SK-N-SH (cell line): ENCODE measurements at regions not wholly inside any gene's neighbourhood (a gene's known extent, or its start where the extent isn't known, plus 50 kb on each side); places are given as distances from the start of the nearest gene placed in this dataset.

ENCODE experiments used
- CTCF ChIA-PET: fragments of 300-600, 350-600 bp; formaldehyde crosslinking; extraction: SDS; loops from one replicate; lab custom pipeline; 2021; lab: Yijun Ruan, JAX
- POLR2A ChIA-PET: fragments of 350-600 bp; sonication (Branson Sonifier 250); formaldehyde crosslinking; extraction: SDS; loops from one replicate; lab custom pipeline; 2020; ENCODE audit warnings: antibody characterized with exemption, inconsistent platforms; lab: Yijun Ruan, JAX
- DNase-seq: peaks from one replicate; pipeline ENCODE4 v3.0.0; 2012
- H2AFZ ChIP-seq: fragments of 200-600 bp; sonication (generic); 2 replicates; pipeline ENCODE4 v1.8.1; 2016; ENCODE audit warnings: antibody characterized with exemption, mild to moderate bottlenecking, low read depth
- H3F3A ChIP-seq: fragments of 200-600 bp; sonication (generic); replicated peaks from 2 replicates; pipeline ENCODE3; 2016; ENCODE audit warnings: antibody characterized with exemption, mild to moderate bottlenecking; ENCODE audit not compliant: insufficient read depth
- H3K27ac ChIP-seq, 2 experiments: fragments of 200-500 bp in 1 of 2; fragments of 200-600 bp in 1 of 2; sonication (Bioruptor generic) in 1 of 2; sonication (generic), shearing (Covaris generic) in 1 of 2; 2 replicates each; pipeline versions ENCODE4 v1.5.1 to v1.6.1; 2014 to 2016; ENCODE audit warnings: low read depth in 2 of 2, inconsistent platforms in 1 of 2, low read length in 1 of 2, mild to moderate bottlenecking in 1 of 2, mixed read lengths in 1 of 2
- H3K27me3 ChIP-seq: fragments of 200-600 bp; sonication (generic), shearing (Covaris generic); 2 replicates; pipeline ENCODE4 v1.6.1; 2016; ENCODE audit warnings: mixed run types; ENCODE audit not compliant: insufficient read depth
- H3K36me3 ChIP-seq, 2 experiments: fragments of 200-500 bp in 1 of 2; fragments of 200-600 bp in 1 of 2; sonication (Bioruptor generic) in 1 of 2; sonication (generic) in 1 of 2; replicated peaks in 1 of 2; 2 replicates each; pipeline versions ENCODE3 to v1.5.1; 2014 to 2016; ENCODE audit warnings: low read length in 1 of 2, mild to moderate bottlenecking in 1 of 2; ENCODE audit not compliant: insufficient read depth in 2 of 2, control insufficient read depth in 1 of 2
- H3K4me1 ChIP-seq, 2 experiments: fragments of 200-500 bp in 1 of 2; fragments of 200-600 bp in 1 of 2; sonication (Bioruptor generic) in 1 of 2; sonication (generic), shearing (Covaris generic) in 1 of 2; 2 replicates each; pipeline versions ENCODE4 v1.5.1 to v1.6.1; 2014 to 2016; ENCODE audit warnings: low read depth in 1 of 2, low read length in 1 of 2, mixed run types in 1 of 2; ENCODE audit not compliant: insufficient read depth in 2 of 2, control insufficient read depth in 1 of 2
- H3K4me2 ChIP-seq: fragments of 200-600 bp; sonication (generic), shearing (Covaris generic); 2 replicates; pipeline ENCODE4 v1.6.1; 2017; ENCODE audit warnings: mixed run types
- H3K4me3 ChIP-seq, 2 experiments: fragments of 200-500 bp in 1 of 2; fragments of 200-600 bp in 1 of 2; sonication (Bioruptor generic) in 1 of 2; sonication (generic), shearing (Covaris generic) in 1 of 2; 2 replicates each; pipeline versions ENCODE4 v1.5.1 to v1.8.1; 2014 to 2016; ENCODE audit warnings: low read depth in 2 of 2, inconsistent platforms in 1 of 2, low read length in 1 of 2, mild to moderate bottlenecking in 1 of 2, mixed read lengths in 1 of 2, moderate library complexity in 1 of 2
- H3K79me2 ChIP-seq: fragments of 200-600 bp; sonication (generic); 2 replicates; pipeline ENCODE4 v1.8.1; 2017; ENCODE audit warnings: mild to moderate bottlenecking; ENCODE audit not compliant: insufficient read depth
- H3K9ac ChIP-seq: fragments of 200-600 bp; sonication (generic); 2 replicates; pipeline ENCODE4 v1.6.1; 2017; ENCODE audit warnings: mixed run types
- H3K9me2 ChIP-seq: fragments of 200-600 bp; sonication (generic); 2 replicates; pipeline ENCODE4 v1.6.1; 2017; ENCODE audit warnings: mixed run types
- H3K9me3 ChIP-seq: fragments of 200-600 bp; sonication (generic); 2 replicates; pipeline ENCODE4 v1.6.1; 2017; ENCODE audit warnings: mixed run types, mild to moderate bottlenecking, moderate library complexity
- H4K20me1 ChIP-seq: fragments of 200-600 bp; sonication (generic); 2 replicates; pipeline ENCODE4 v1.6.1; 2017; ENCODE audit warnings: mild to moderate bottlenecking, mixed run types; ENCODE audit not compliant: insufficient read depth
- ELF1 ChIP-seq: IDR thresholded peaks from 2 replicates; pipeline ENCODE4 v1.4.0; 2012
- FOXJ3 ChIP-seq: sonication (generic); formaldehyde crosslinking; IDR thresholded peaks from 2 replicates; pipeline ENCODE4 v1.5.1; 2020; ENCODE audit warnings: mild to moderate bottlenecking, missing genetic modification reagents
- GABPA ChIP-seq: IDR thresholded peaks from 2 replicates; pipeline ENCODE4 v1.4.0; 2012; ENCODE audit warnings: low read depth, mild to moderate bottlenecking
- JUND ChIP-seq: IDR thresholded peaks from 2 replicates; pipeline ENCODE4 v1.4.0; 2012
- MXI1 ChIP-seq: IDR thresholded peaks from 2 replicates; pipeline ENCODE4 v1.6.1; 2012; ENCODE audit warnings: mild to moderate bottlenecking, low read depth, low read length, improper control_type of control experiment
- POLR2AphosphoS5 ChIP-seq: IDR thresholded peaks from 2 replicates; pipeline ENCODE4 v1.6.1; 2012; ENCODE audit warnings: low read depth, low read length
- RXRA ChIP-seq: IDR thresholded peaks from 2 replicates; pipeline ENCODE4 v1.4.0; 2012; ENCODE audit warnings: low read depth, mild to moderate bottlenecking, borderline replicate concordance
- SIN3A ChIP-seq: IDR thresholded peaks from 2 replicates; pipeline ENCODE4 v1.6.1; 2012; ENCODE audit warnings: low read depth, mild to moderate bottlenecking, low read length, moderate library complexity, borderline replicate concordance
- TAF1 ChIP-seq: IDR thresholded peaks from 2 replicates; pipeline ENCODE4 v1.6.1; 2012; ENCODE audit warnings: low read depth, mild to moderate bottlenecking, low read length, moderate library complexity, borderline replicate concordance
- TCF12 ChIP-seq: IDR thresholded peaks from 2 replicates; pipeline ENCODE4 v1.4.0; 2012
- TEAD4 ChIP-seq: IDR thresholded peaks from 2 replicates; pipeline ENCODE4 v1.4.0; 2012; ENCODE audit warnings: mild to moderate bottlenecking, borderline replicate concordance; ENCODE audit not compliant: insufficient read depth
- USF2 ChIP-seq: fragments of 150-350 bp; IDR thresholded peaks from 2 replicates; pipeline ENCODE4 v1.6.1; 2017; ENCODE audit warnings: antibody characterized with exemption, low read length, low read depth, borderline replicate concordance
- YY1 ChIP-seq: IDR thresholded peaks from 2 replicates; pipeline ENCODE4 v1.4.0; 2012; ENCODE audit warnings: low read depth, mild to moderate bottlenecking
- WGBS: methylation state at CpG from one replicate; pipeline ENCODE4 v1.1.6; 2017; ENCODE audit warnings: low lambda C conversion rate; 5-methylcytosine and 5-hydroxymethylcytosine counted together
- TF ChIP-seq, protein P1 (sequence below): IDR thresholded peaks from 2 replicates; pipeline ENCODE4 v1.4.0; 2012; ENCODE audit warnings: low read depth

- peak; percentile 80 for DNase-seq
- TF ChIP-seq GABPA (peak; percentile 85), POLR2AphosphoS5 (peak; percentile 79; the same call in 1 of the 2 replicates), FOXJ3 (CRISPR knock-in tag) (peak; percentile 45; the same call in 1 of the 2 replicates), USF2 (no peak), MXI1 (peak; percentile 77), ELF1 (peak; percentile 74; the same call in 1 of the 2 replicates), SIN3A (peak; percentile 68; the same call in 1 of the 2 replicates), TCF12 (peak; percentile 38; the same call in 1 of the 2 replicates), RXRA (no peak), TEAD4 (no peak), YY1 (0 out of 2 replicates have a peak, but pooled peaks have one; percentile 26), TAF1 (peak; percentile 64; the same call in 1 of the 2 replicates)
- TF ChIP-seq, protein P1, sequence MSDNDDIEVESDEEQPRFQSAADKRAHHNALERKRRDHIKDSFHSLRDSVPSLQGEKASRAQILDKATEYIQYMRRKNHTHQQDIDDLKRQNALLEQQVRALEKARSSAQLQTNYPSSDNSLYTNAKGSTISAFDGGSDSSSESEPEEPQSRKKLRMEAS: peak; percentile 57
- H3K4me2 ChIP-seq: peak overlapping the region; percentile 86
- H3K79me2 ChIP-seq: no peaks in the 10 kb centered on the region
- H3K9me2 ChIP-seq: no peaks in the 10 kb centered on the region
- H3K36me3 ChIP-seq: no peaks in the 10 kb centered on the region
- peaks cover 11 to 14% of the 10 kb centered on the region in 2 experiments; a peak in 3 of 4 replicates for H3K4me1 ChIP-seq
- no peaks in the 10 kb centered on the region for H3K9me3 ChIP-seq
- POLR2A ChIA-PET: interaction anchor here (0.9 to 1.7 kb wide), 4 partner anchors 9 to 188 kb away, joined by 3 to 6 read pairs (median 5); partner anchors contain the start of gene ZSCAN12
- H3K27ac ChIP-seq: peak overlapping the region in 1 of 2 experiments; percentile 89; a peak in 3 of 4 replicates
- WGBS: 2% methylated on average over 34 of the region's 42 CpGs
- H3K9ac ChIP-seq: peak overlapping the region; percentile 48
- CTCF ChIA-PET: interaction anchor here (0.6 to 3.9 kb wide), 3 partner anchors 20 to 1866 kb away, joined by 3 to 21 read pairs (median 5); no protein-coding TSS in a partner anchor
- H3F3A ChIP-seq: no peaks in the 10 kb centered on the region
- peak overlapping the region; percentile 66 to 90 for H3K4me3 ChIP-seq
- no peaks in the 10 kb centered on the region for H3K27me3 ChIP-seq
- no peaks in the 10 kb centered on the region for H4K20me1 ChIP-seq
- H2AFZ ChIP-seq: peak overlapping the region; percentile 98
Measured at GRCh38 chr6:28586962-28587745, 61.5 kb downstream of the GPX5 start.

DNA sequence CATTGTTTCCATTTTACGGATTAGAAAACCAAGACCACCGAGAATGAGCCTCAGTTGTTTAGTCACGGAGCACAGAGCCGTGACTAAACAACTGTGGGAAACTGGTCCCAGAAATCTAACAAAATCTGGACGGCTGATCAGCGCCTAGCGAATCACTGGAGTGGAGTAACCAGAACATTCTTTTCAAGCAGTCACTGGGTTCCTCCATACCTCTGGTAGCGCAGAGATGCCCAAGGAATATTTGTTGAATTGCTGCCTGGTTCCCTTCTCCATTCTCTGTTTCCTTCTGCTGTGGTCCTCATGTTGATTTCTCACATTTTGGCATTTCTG, 62.0 kb downstream of the GPX5 start:
- Histone ChIP-seq H4K20me1 (no peaks in the 10 kb centered on the region), H3K27me3 (no peaks in the 10 kb centered on the region), H3K9me2 (no peaks in the 10 kb centered on the region), H2AFZ (peak overlapping the region; percentile 98), H3F3A (no peaks in the 10 kb centered on the region), H3K4me2 (peak overlapping the region; percentile 86), H3K27ac (peak overlapping the region in 1 of 2 experiments; percentile 89; a peak in 2 of 4 replicates), H3K36me3 (no peaks in the 10 kb centered on the region), H3K4me3 (peak overlapping the region; percentile 66 to 90), H3K9ac (peak overlapping the region; percentile 48; the same call in 1 of the 2 replicates), H3K79me2 (no peaks in the 10 kb centered on the region), H3K4me1 (peaks cover 11 to 14% of the 10 kb centered on the region in 2 experiments; a peak in 3 of 4 replicates), H3K9me3 (no peaks in the 10 kb centered on the region)
- TF ChIP-seq JUND (no peak), YY1 (no peak), TEAD4 (no peak), SIN3A (no peak)
- 19% methylated on average over 8 of the region's 8 CpGs for WGBS
- CTCF ChIA-PET: interaction anchor here (1.4 kb wide), 1 partner anchor 19 kb away, joined by 5 read pairs; no protein-coding TSS in a partner anchor
- no peak for DNase-seq
- POLR2A ChIA-PET: interaction anchor here (1.0 to 1.3 kb wide), 2 partner anchors 15 to 188 kb away, joined by 3 to 6 read pairs; partner anchors contain the start of gene ZSCAN12
